ENCODE measurements at regions not wholly inside any gene's neighbourhood (a gene's known extent, or its start where the extent isn't known, plus 50 kb on each side); places are given as distances from the start of the nearest gene placed in this dataset.
"Not testable (repeated sequence)": the region's sequence is repeated elsewhere in the genome, so short reads cannot be mapped to it uniquely, and the experiment has no call there.

- Histone ChIP-seq H3K9ac (ENCODE audit: low read depth, low read length) (no peak overlapping the region), H4K20me1 (ENCODE audit: insufficient read depth, low read length) (no peaks in the 10 kb centered on the region), H3K4me2 (ENCODE audit: insufficient read depth, low read length) (no peak overlapping the region), H3K36me3 (ENCODE audit: insufficient read depth, low read length) (no peaks in the 10 kb centered on the region), H3K4me1 (ENCODE audit: insufficient read depth, low read length) (peaks cover 15% of the 10 kb centered on the region), H3K9me3 (ENCODE audit: insufficient read depth, low read length, severe bottlenecking) (no peaks in the 10 kb centered on the region), H3K79me2 (ENCODE audit: insufficient read depth, low read length) (no peaks in the 10 kb centered on the region), H2AFZ (ENCODE audit: low read depth, low read length) (0 out of 2 replicates have a peak overlapping the region, but pooled peaks have one; percentile 20), H3K4me3 (ENCODE audit: low read depth in 1 of 2, low read length in 2 of 2) (no peak overlapping the region), H3K27me3 (ENCODE audit: insufficient read depth, low read length, poor library complexity) (no peaks in the 10 kb centered on the region), H3K27ac (ENCODE audit: low read length) (no peak overlapping the region)
- no peak for TF ChIP-seq EZH2 (IDR thresholded peaks at IDR 0.05; ENCODE audit: borderline replicate concordance, low read depth, low read length, severe bottlenecking)
- TF ChIP-seq CTCF (IDR thresholded peaks at IDR 0.05; ENCODE audit: borderline replicate concordance, extremely low read depth, low read length, poor library complexity, severe bottlenecking): no peak
- no peak for ATAC-seq (ENCODE audit: insufficient read depth, low read depth)
- no peak for DNase-seq
Measured at GRCh38 chr3:154872696-154873095, 207.4 kb upstream of the MME start.

GRCh38 chr3:154872074-154872473, 208.0 kb upstream of the MME start:
- Histone ChIP-seq H3K27ac (ENCODE audit: low read length) (no peak overlapping the region), H3K79me2 (ENCODE audit: insufficient read depth, low read length) (no peaks in the 10 kb centered on the region), H3K4me1 (ENCODE audit: insufficient read depth, low read length) (peaks cover 15% of the 10 kb centered on the region), H2AFZ (ENCODE audit: low read depth, low read length) (no peak overlapping the region), H3K4me3 (ENCODE audit: low read depth in 1 of 2, low read length in 2 of 2) (no peak overlapping the region), H3K36me3 (ENCODE audit: insufficient read depth, low read length) (no peaks in the 10 kb centered on the region), H3K27me3 (ENCODE audit: insufficient read depth, low read length, poor library complexity) (no peaks in the 10 kb centered on the region), H3K4me2 (ENCODE audit: insufficient read depth, low read length) (no peak overlapping the region), H3K9me3 (ENCODE audit: insufficient read depth, low read length, severe bottlenecking) (no peaks in the 10 kb centered on the region), H3K9ac (ENCODE audit: low read depth, low read length) (no peak overlapping the region), H4K20me1 (ENCODE audit: insufficient read depth, low read length) (no peaks in the 10 kb centered on the region)
- ATAC-seq (ENCODE audit: insufficient read depth, low read depth) (0 out of 3 replicates have a peak, but pooled peaks have one; percentile 31), DNase-seq (no peak)
- TF ChIP-seq CTCF (IDR thresholded peaks at IDR 0.05; ENCODE audit: borderline replicate concordance, extremely low read depth, low read length, poor library complexity, severe bottlenecking) (no peak), EZH2 (IDR thresholded peaks at IDR 0.05; ENCODE audit: borderline replicate concordance, low read depth, low read length, severe bottlenecking) (no peak)

- Histone ChIP-seq H3K27ac (ENCODE audit: low read length) (no peak overlapping the region), H3K4me2 (ENCODE audit: insufficient read depth, low read length) (no peak overlapping the region), H3K79me2 (ENCODE audit: insufficient read depth, low read length) (no peaks in the 10 kb centered on the region), H4K20me1 (ENCODE audit: insufficient read depth, low read length) (no peaks in the 10 kb centered on the region), H3K27me3 (ENCODE audit: insufficient read depth, low read length, poor library complexity) (no peaks in the 10 kb centered on the region), H3K9ac (ENCODE audit: low read depth, low read length) (no peak overlapping the region), H2AFZ (ENCODE audit: low read depth, low read length) (no peak overlapping the region), H3K36me3 (ENCODE audit: insufficient read depth, low read length) (no peaks in the 10 kb centered on the region), H3K4me1 (ENCODE audit: insufficient read depth, low read length) (peaks cover 35% of the 10 kb centered on the region), H3K4me3 (ENCODE audit: low read depth in 1 of 2, low read length in 2 of 2) (no peak overlapping the region), H3K9me3 (ENCODE audit: insufficient read depth, low read length, severe bottlenecking) (no peaks in the 10 kb centered on the region)
- DNase-seq: no peak
- no peak for ATAC-seq (ENCODE audit: insufficient read depth, low read depth)
- TF ChIP-seq CTCF (IDR thresholded peaks at IDR 0.05; ENCODE audit: borderline replicate concordance, extremely low read depth, low read length, poor library complexity, severe bottlenecking) (no peak), EZH2 (IDR thresholded peaks at IDR 0.05; ENCODE audit: borderline replicate concordance, low read depth, low read length, severe bottlenecking) (no peak)
Measured at GRCh38 chr3:154864947-154865346, 215.2 kb upstream of the MME start.

- no peaks in the 10 kb centered on the region for H3K9me3 ChIP-seq (ENCODE audit: insufficient read depth, low read length, severe bottlenecking)
- H4K20me1 ChIP-seq (ENCODE audit: insufficient read depth, low read length): no peaks in the 10 kb centered on the region
- DNase-seq (peak; percentile 22), ATAC-seq (ENCODE audit: insufficient read depth, low read depth) (peak; percentile 98)
- H3K4me3 ChIP-seq (ENCODE audit: low read depth in 1 of 2, low read length in 2 of 2): peak overlapping the region in 1 of 2 experiments; percentile 14; a peak in 1 of 4 replicates
- peak overlapping the region; percentile 38 for H3K9ac ChIP-seq (ENCODE audit: low read depth, low read length)
- H3K79me2 ChIP-seq (ENCODE audit: insufficient read depth, low read length): no peaks in the 10 kb centered on the region
- no peak for TF ChIP-seq EZH2 (IDR thresholded peaks at IDR 0.05; ENCODE audit: borderline replicate concordance, low read depth, low read length, severe bottlenecking)
- TF ChIP-seq CTCF (IDR thresholded peaks at IDR 0.05; ENCODE audit: borderline replicate concordance, extremely low read depth, low read length, poor library complexity, severe bottlenecking): no peak
- H3K4me2 ChIP-seq (ENCODE audit: insufficient read depth, low read length): peak overlapping the region; percentile 27
- peak overlapping the region; percentile 40; the same call in 1 of the 2 replicates for H2AFZ ChIP-seq (ENCODE audit: low read depth, low read length)
- no peaks in the 10 kb centered on the region for H3K36me3 ChIP-seq (ENCODE audit: insufficient read depth, low read length)
- peak overlapping the region; percentile 81 for H3K27ac ChIP-seq (ENCODE audit: low read length)
- H3K27me3 ChIP-seq (ENCODE audit: insufficient read depth, low read length, poor library complexity): no peaks in the 10 kb centered on the region
- peaks cover 35% of the 10 kb centered on the region for H3K4me1 ChIP-seq (ENCODE audit: insufficient read depth, low read length)
Measured at GRCh38 chr3:154862265-154862664, 217.9 kb upstream of the MME start.

GRCh38 chr3:154852998-154853397, 227.1 kb upstream of the MME start:
- not testable (repeated sequence) for DNase-seq; H2AFZ ChIP-seq (ENCODE audit: low read depth, low read length); H3K4me2 ChIP-seq (ENCODE audit: insufficient read depth, low read length); H3K27ac ChIP-seq (ENCODE audit: low read length); H3K9me3 ChIP-seq (ENCODE audit: insufficient read depth, low read length, severe bottlenecking); H4K20me1 ChIP-seq (ENCODE audit: insufficient read depth, low read length); H3K9ac ChIP-seq (ENCODE audit: low read depth, low read length); H3K4me1 ChIP-seq (ENCODE audit: insufficient read depth, low read length); H3K36me3 ChIP-seq (ENCODE audit: insufficient read depth, low read length); H3K79me2 ChIP-seq (ENCODE audit: insufficient read depth, low read length); ATAC-seq (ENCODE audit: insufficient read depth, low read depth); H3K27me3 ChIP-seq (ENCODE audit: insufficient read depth, low read length, poor library complexity); H3K4me3 ChIP-seq (ENCODE audit: low read depth in 1 of 2, low read length in 2 of 2)
